HCT116 (cell line): ENCODE measurements at regions not wholly inside any gene's neighbourhood (a gene's known extent, or its start where the extent isn't known, plus 50 kb on each side); places are given as distances from the start of the nearest gene placed in this dataset.

Experiments used
- ATAC-seq: fragments of 200-7000 bp; cut with Tn5 transposase; 2 replicates; pipeline ENCODE4 v1.9.1; 2020; ENCODE audit warnings: mild to moderate bottlenecking, moderate library complexity
- BruUV-seq: library from RNA; stranded (reverse); fragments of 400-500 nt; replicated peaks from 2 replicates; lab custom pipeline; 2021; lab: Mats Ljungman, UMichigan
- CTCF ChIA-PET: fragments of 300-600 bp; sonication (Branson Sonifier 250); formaldehyde crosslinking; loops from one replicate; lab custom pipeline; 2021; ENCODE audit warnings: antibody characterized with exemption; lab: Charles Lee
- POLR2A ChIA-PET: fragments of 300-600, 350-600 bp; sonication (Branson Sonifier 250); formaldehyde crosslinking; loops from one replicate; lab custom pipeline; 2021; ENCODE audit warnings: antibody characterized with exemption; lab: Charles Lee
- RAD21 ChIA-PET, 2 experiments: fragments of 300-600 bp; sonication (Branson Sonifier 250); formaldehyde crosslinking; loops; one replicate each; lab custom pipeline; 2023; ENCODE audit warnings: low total read pairs in 2 of 2; ENCODE audit not compliant: uncharacterized antibody in 2 of 2, unreplicated experiment in 2 of 2, low non-redundant PET in 1 of 2; lab: Charles Lee
- DNase-seq: peaks from one replicate; pipeline ENCODE4 v3.0.0-alpha.2; 2010; ENCODE audit warnings: low read depth, low spot score
- H2AFZ ChIP-seq: fragments of 200-600 bp; shearing (Covaris generic), sonication (generic); 2 replicates; pipeline ENCODE4 v1.6.1; 2017; ENCODE audit warnings: low read depth, mixed run types, mixed read lengths, antibody characterized with exemption, low read length; ENCODE audit not compliant: poor library complexity, severe bottlenecking
- H3K27ac ChIP-seq: 2 replicates; pipeline ENCODE4 v1.5.1; 2012; ENCODE audit warnings: low read depth, low read length
- H3K27me3 ChIP-seq: fragments of 200-600 bp; sonication (generic); 2 replicates; pipeline ENCODE4 v1.6.1; 2016; ENCODE audit warnings: mixed run types, low read length, mixed read lengths; ENCODE audit not compliant: insufficient read depth
- H3K36me3 ChIP-seq, 2 experiments: fragments of 200-500 bp in 1 of 2; fragments of 200-600 bp in 1 of 2; sonication (Bioruptor generic) in 1 of 2; sonication (generic) in 1 of 2; 2 replicates each; pipeline versions ENCODE4 v1.5.1 to v1.6.1; 2014 to 2016; ENCODE audit warnings: low read length in 2 of 2, inconsistent platforms in 1 of 2, mixed read lengths in 1 of 2, mixed run types in 1 of 2; ENCODE audit not compliant: insufficient read depth in 2 of 2, control insufficient read depth in 1 of 2
- H3K4me1 ChIP-seq, 2 experiments: fragments of 200-600 bp in 1 of 2; sonication (generic) in 1 of 2; 2 replicates each; pipeline versions ENCODE4 v1.5.1 to v1.6.1; 2012 to 2017; ENCODE audit warnings: low read length in 2 of 2, inconsistent platforms in 1 of 2, mild to moderate bottlenecking in 1 of 2, mixed read lengths in 1 of 2, mixed run types in 1 of 2, moderate library complexity in 1 of 2; ENCODE audit not compliant: insufficient read depth in 2 of 2, control insufficient read depth in 1 of 2
- H3K4me2 ChIP-seq: fragments of 200-600 bp; sonication (generic); 2 replicates; pipeline ENCODE4 v1.6.1; 2017; ENCODE audit warnings: mixed run types, low read length, mixed read lengths
- H3K4me3 ChIP-seq, 2 experiments: fragments of 200-600 bp in 1 of 2; sonication (generic) in 1 of 2; replicated peaks in 1 of 2; 2 replicates each; pipeline ENCODE4 v1.5.1; 2011 to 2016; ENCODE audit warnings: low read length in 2 of 2, control low read depth in 1 of 2, low read depth in 1 of 2, mild to moderate bottlenecking in 1 of 2, mixed read lengths in 1 of 2, mixed run types in 1 of 2
- H3K79me2 ChIP-seq: fragments of 200-600 bp; sonication (generic); 2 replicates; pipeline ENCODE4 v1.6.1; 2017; ENCODE audit warnings: mild to moderate bottlenecking, mixed run types, low read length, moderate library complexity, mixed read lengths; ENCODE audit not compliant: insufficient read depth
- H3K9ac ChIP-seq: fragments of 200-600 bp; sonication (generic); 2 replicates; pipeline ENCODE4 v1.6.1; 2016; ENCODE audit warnings: low read length, mixed read lengths
- H3K9me2 ChIP-seq: fragments of 200-600 bp; sonication (generic), shearing (Covaris generic); 2 replicates; pipeline ENCODE4 v1.6.1; 2017; ENCODE audit warnings: mixed run types, mild to moderate bottlenecking, moderate library complexity; ENCODE audit not compliant: insufficient read depth
- H3K9me3 ChIP-seq, 2 experiments: fragments of 200-500 bp in 1 of 2; fragments of 200-600 bp in 1 of 2; sonication (Bioruptor generic) in 1 of 2; sonication (generic) in 1 of 2; 2 replicates each; pipeline ENCODE4 v1.6.1; 2014 to 2017; ENCODE audit warnings: low read length in 2 of 2, mixed read lengths in 2 of 2, inconsistent platforms in 1 of 2, low read depth in 1 of 2, mild to moderate bottlenecking in 1 of 2, mixed run types in 1 of 2, moderate library complexity in 1 of 2; ENCODE audit not compliant: control insufficient read depth in 1 of 2, insufficient read depth in 1 of 2
- H4K20me1 ChIP-seq: fragments of 200-600 bp; sonication (generic), shearing (Covaris generic); 2 replicates; pipeline ENCODE4 v1.6.1; 2017; ENCODE audit warnings: mixed run types, mild to moderate bottlenecking, moderate library complexity; ENCODE audit not compliant: insufficient read depth
- CBX3 ChIP-seq: IDR thresholded peaks from 2 replicates; pipeline ENCODE4 v1.6.1; 2012; ENCODE audit warnings: low read depth
- CEBPB ChIP-seq: IDR thresholded peaks from 2 replicates; pipeline ENCODE4 v1.6.1; 2012; ENCODE audit warnings: low read depth
- CTCF ChIP-seq, 3 experiments: fragments of 200-600 bp in 1 of 3; sonication (generic) in 1 of 3; IDR thresholded peaks in 2 of 3; conservative IDR thresholded peaks in 1 of 3; 2 replicates each; pipeline ENCODE4 v1.5.1; 2012 to 2017; ENCODE audit warnings: low read depth in 2 of 3, low read length in 2 of 3, antibody characterized with exemption in 1 of 3, borderline replicate concordance in 1 of 3, control low read depth in 1 of 3, mild to moderate bottlenecking in 1 of 3, mixed read lengths in 1 of 3, mixed run types in 1 of 3, moderate library complexity in 1 of 3; ENCODE audit not compliant: insufficient read depth in 1 of 3
- EZH2 ChIP-seq: fragments of 200-600 bp; sonication (generic); IDR thresholded peaks from 2 replicates; pipeline ENCODE4 v1.6.1; 2017; ENCODE audit warnings: antibody characterized with exemption, mixed run types
- EZH2phosphoT487 ChIP-seq: fragments of 200-600 bp; IDR thresholded peaks from 2 replicates; pipeline ENCODE4 v1.6.1; 2018; ENCODE audit warnings: antibody characterized with exemption, borderline replicate concordance
- JUND ChIP-seq: IDR thresholded peaks from 2 replicates; pipeline ENCODE4 v1.6.1; 2012
- MAX ChIP-seq: IDR thresholded peaks from 2 replicates; pipeline ENCODE4 v1.6.1; 2012
- RAD21 ChIP-seq: IDR thresholded peaks from 2 replicates; pipeline ENCODE4 v1.6.1; 2012; ENCODE audit warnings: low read depth, mild to moderate bottlenecking
- SRF ChIP-seq: IDR thresholded peaks from 2 replicates; pipeline ENCODE4 v1.6.1; 2012; ENCODE audit warnings: low read depth
- YY1 ChIP-seq: IDR thresholded peaks from 2 replicates; pipeline ENCODE4 v1.6.1; 2011; ENCODE audit warnings: low read length, low read depth, moderate library complexity, mild to moderate bottlenecking; ENCODE audit not compliant: insufficient replicate concordance; ENCODE audit errors: extremely low read depth
- ZNF274 ChIP-seq: fragments of 200-500 bp; sonication (Bioruptor generic); IDR thresholded peaks from 2 replicates; pipeline ENCODE4 v1.6.1; 2014; ENCODE audit warnings: mild to moderate bottlenecking, low read depth, low read length, inconsistent platforms
- intact Hi-C: fragments of 100-400 bp; cut with micrococcal nuclease; formaldehyde crosslinking; loops from 2 replicates; pipeline ENCODE4 v1.10.0; 2022
- TF ChIP-seq, protein P1 (sequence below): IDR thresholded peaks from 2 replicates; pipeline ENCODE4 v1.6.1; 2011; ENCODE audit warnings: mild to moderate bottlenecking, low read length, moderate library complexity; ENCODE audit not compliant: insufficient replicate concordance; ENCODE audit errors: extremely low read depth

- RAD21 ChIA-PET = no interaction called here
Observed at GRCh38 chr6:4354181-4354580, 218.8 kb upstream of the ECI2 start.

More at GRCh38 chr6:4354181-4354580, 218.8 kb upstream of the ECI2 start:
- Histone ChIP-seq H3K9me2 (no peaks in the 10 kb centered on the region), H3K79me2 (no peaks in the 10 kb centered on the region), H4K20me1 (no peaks in the 10 kb centered on the region), H2AFZ (no peak overlapping the region), H3K27ac (no peak overlapping the region), H3K27me3 (no peaks in the 10 kb centered on the region), H3K4me3 (no peak overlapping the region), H3K9ac (no peak overlapping the region), H3K4me1 (peaks cover 32 to 71% of the 10 kb centered on the region in 2 experiments), H3K9me3 (no peaks in the 10 kb centered on the region), H3K4me2 (no peak overlapping the region), H3K36me3 (no peaks in the 10 kb centered on the region)
- DNase-seq (no peak), ATAC-seq (no peak)
- ChIA-PET CTCF (no interaction called here), POLR2A (no interaction called here)
- intact Hi-C loops = no loop called here
- TF ChIP-seq EZH2phosphoT487 (no peak), CTCF (IDR thresholded peaks at IDR 0.05 in 2 of 3, conservative IDR thresholded peaks at IDR 0.05 in 1 of 3; ENCODE audit: borderline replicate concordance in 1 of 3, insufficient read depth in 1 of 3, low read depth in 2 of 3, low read length in 2 of 3) (0 out of 6 replicates have a peak, but pooled peaks of 1 of the 3 experiments have one; percentile 16), MAX (no peak), CBX3 (no peak), JUND (no peak), SRF (no peak), RAD21 (peak; percentile 28; the same call in 1 of the 2 replicates), EZH2 (no peak), YY1 (no peak), ZNF274 (no peak), CEBPB (no peak)
- TF ChIP-seq, protein P1, sequence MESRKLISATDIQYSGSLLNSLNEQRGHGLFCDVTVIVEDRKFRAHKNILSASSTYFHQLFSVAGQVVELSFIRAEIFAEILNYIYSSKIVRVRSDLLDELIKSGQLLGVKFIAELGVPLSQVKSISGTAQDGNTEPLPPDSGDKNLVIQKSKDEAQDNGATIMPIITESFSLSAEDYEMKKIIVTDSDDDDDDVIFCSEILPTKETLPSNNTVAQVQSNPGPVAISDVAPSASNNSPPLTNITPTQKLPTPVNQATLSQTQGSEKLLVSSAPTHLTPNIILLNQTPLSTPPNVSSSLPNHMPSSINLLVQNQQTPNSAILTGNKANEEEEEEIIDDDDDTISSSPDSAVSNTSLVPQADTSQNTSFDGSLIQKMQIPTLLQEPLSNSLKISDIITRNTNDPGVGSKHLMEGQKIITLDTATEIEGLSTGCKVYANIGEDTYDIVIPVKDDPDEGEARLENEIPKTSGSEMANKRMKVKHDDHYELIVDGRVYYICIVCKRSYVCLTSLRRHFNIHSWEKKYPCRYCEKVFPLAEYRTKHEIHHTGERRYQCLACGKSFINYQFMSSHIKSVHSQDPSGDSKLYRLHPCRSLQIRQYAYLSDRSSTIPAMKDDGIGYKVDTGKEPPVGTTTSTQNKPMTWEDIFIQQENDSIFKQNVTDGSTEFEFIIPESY = no peak
- BruUV-seq = no TSS peak
